H1 (cell line): ENCODE measurements at regions not wholly inside any gene's neighbourhood (a gene's known extent, or its start where the extent isn't known, plus 50 kb on each side); places are given as distances from the start of the nearest gene placed in this dataset.
A peak's percentile ranks its signal among the peaks of the same experiment; 100 is the strongest.

Experiments
- CTCF ChIA-PET: fragments of 300-600 bp; sonication (Branson Sonifier 250); formaldehyde crosslinking; loops from one replicate; lab custom pipeline; 2021; ENCODE audit not compliant: partially characterized antibody; lab: Charles Lee
- POLR2A ChIA-PET: fragments of 300-600 bp; sonication (Branson Sonifier 250); formaldehyde crosslinking; loops from one replicate; lab custom pipeline; 2021; ENCODE audit warnings: inconsistent platforms; ENCODE audit not compliant: partially characterized antibody; lab: Charles Lee
- DNase-seq, 2 experiments: peaks; one replicate each; pipeline versions ENCODE4 v3.0.0 to v3.0.0-alpha.2; 2010 to 2022; ENCODE audit warnings: low spot score in 2 of 2, low read depth in 1 of 2, mixed read lengths in 1 of 2
- FAIRE-seq: peaks from 2 replicates; lab custom pipeline; 2011; peaks lifted over from hg19 to GRCh38; lab: Jason Lieb, UNC
- H2AFZ ChIP-seq: 2 replicates; pipeline ENCODE4 v1.8.1; 2012; ENCODE audit warnings: low read length, inconsistent platforms
- H2AK5ac ChIP-seq: 2 replicates; pipeline ENCODE4 v1.6.1; 2013; ENCODE audit warnings: low read depth, low read length
- H2BK120ac ChIP-seq: replicated peaks from 2 replicates; pipeline ENCODE3; 2013; ENCODE audit warnings: low read depth, low read length, inconsistent platforms
- H2BK12ac ChIP-seq: 2 replicates; pipeline ENCODE4 v1.6.1; 2013; ENCODE audit warnings: low read depth, low read length
- H2BK15ac ChIP-seq: 2 replicates; pipeline ENCODE4 v1.6.1; 2013; ENCODE audit warnings: low read length
- H2BK20ac ChIP-seq: 2 replicates; pipeline ENCODE4 v1.6.1; 2013; ENCODE audit warnings: low read length
- H2BK5ac ChIP-seq: 2 replicates; pipeline ENCODE4 v1.6.1; 2013; ENCODE audit warnings: low read depth, low read length
- H3K14ac ChIP-seq: 2 replicates; pipeline ENCODE4 v1.6.1; 2013; ENCODE audit warnings: inconsistent platforms; ENCODE audit not compliant: insufficient read length
- H3K18ac ChIP-seq: 2 replicates; pipeline ENCODE4 v1.6.1; 2013; ENCODE audit warnings: low read length; ENCODE audit errors: extremely low read depth
- H3K23ac ChIP-seq: 2 replicates; pipeline ENCODE4 v1.6.1; 2013; ENCODE audit warnings: inconsistent platforms; ENCODE audit not compliant: insufficient read length
- H3K23me2 ChIP-seq: 2 replicates; pipeline ENCODE4 v1.6.1; 2013; ENCODE audit warnings: low read depth, low read length
- H3K27ac ChIP-seq: 2 replicates; pipeline ENCODE4 v1.6.1; 2011; ENCODE audit warnings: low read depth, low read length, inconsistent platforms
- H3K27me3 ChIP-seq, 4 experiments: replicated peaks in 1 of 4; 1 replicate in 1 of 4; 2 replicates in 3 of 4; pipeline versions ENCODE4 v1.6.1 to v1.8.1; 2011 to 2013; ENCODE audit warnings: low read length in 3 of 4, mild to moderate bottlenecking in 3 of 4, inconsistent platforms in 2 of 4, mixed read lengths in 2 of 4, moderate library complexity in 1 of 4; ENCODE audit not compliant: control insufficient read depth in 3 of 4, insufficient read depth in 3 of 4; ENCODE audit errors: extremely low read depth in 1 of 4
- H3K36me3 ChIP-seq, 4 experiments: 2 replicates each; pipeline versions ENCODE4 v1.6.1 to v1.8.1; 2011 to 2013; ENCODE audit warnings: mild to moderate bottlenecking in 4 of 4, low read length in 3 of 4, moderate library complexity in 2 of 4, control low read depth in 1 of 4, inconsistent platforms in 1 of 4; ENCODE audit not compliant: insufficient read depth in 4 of 4, control insufficient read depth in 2 of 4
- H3K4ac ChIP-seq: replicated peaks from 2 replicates; pipeline ENCODE3; 2013; ENCODE audit warnings: low read length, low read depth, mixed read lengths, inconsistent platforms; ENCODE audit not compliant: insufficient read length
- H3K4me1 ChIP-seq, 4 experiments: replicated peaks in 1 of 4; 1 replicate in 1 of 4; 2 replicates in 3 of 4; pipeline versions ENCODE4 v1.6.1 to v1.8.1; 2011 to 2013; ENCODE audit warnings: low read length in 3 of 4, inconsistent platforms in 2 of 4, mixed read lengths in 1 of 4; ENCODE audit not compliant: insufficient read depth in 4 of 4, control insufficient read depth in 3 of 4
- H3K4me2 ChIP-seq, 2 experiments: 2 replicates each; pipeline versions ENCODE4 v1.6.1 to v1.8.1; 2011 to 2013; ENCODE audit warnings: low read depth in 2 of 2, low read length in 2 of 2, control low read depth in 1 of 2, inconsistent platforms in 1 of 2, mild to moderate bottlenecking in 1 of 2; ENCODE audit not compliant: insufficient read depth in 1 of 2
- H3K4me3 ChIP-seq, 4 experiments: fragments of 200-600, 300-600 bp in 1 of 4; sonication (generic), shearing (Covaris generic), sonication (Bioruptor Twin) in 1 of 4; 2 replicates each; pipeline versions ENCODE4 v1.5.1 to v1.8.1; 2011 to 2016; ENCODE audit warnings: low read length in 4 of 4, low read depth in 3 of 4, control low read depth in 2 of 4, inconsistent platforms in 2 of 4, mild to moderate bottlenecking in 2 of 4, mixed read lengths in 1 of 4, moderate library complexity in 1 of 4; ENCODE audit not compliant: insufficient read depth in 2 of 4; ENCODE audit errors: extremely low read depth in 1 of 4
- H3K56ac ChIP-seq: replicated peaks from 2 replicates; pipeline ENCODE3; 2013; ENCODE audit warnings: low read depth, mild to moderate bottlenecking, mixed read lengths, low read length, inconsistent platforms; ENCODE audit not compliant: insufficient read length
- H3K79me1 ChIP-seq: 2 replicates; pipeline ENCODE4 v1.6.1; 2013; ENCODE audit warnings: low read depth, low read length, control low read depth
- H3K79me2 ChIP-seq, 2 experiments: 2 replicates each; pipeline versions ENCODE4 v1.6.1 to v1.8.1; 2012 to 2013; ENCODE audit warnings: low read length in 2 of 2, mild to moderate bottlenecking in 2 of 2, inconsistent platforms in 1 of 2; ENCODE audit not compliant: insufficient read depth in 2 of 2, control insufficient read depth in 1 of 2
- H3K9ac ChIP-seq, 4 experiments: replicated peaks in 1 of 4; 1 replicate in 1 of 4; 2 replicates in 3 of 4; pipeline versions ENCODE4 v1.6.1 to v1.8.1; 2011 to 2013; ENCODE audit warnings: low read depth in 3 of 4, low read length in 3 of 4, control low read depth in 2 of 4, mild to moderate bottlenecking in 2 of 4, moderate library complexity in 2 of 4, inconsistent platforms in 1 of 4; ENCODE audit errors: extremely low read depth in 1 of 4
- H3K9me3 ChIP-seq, 2 experiments: 2 replicates each; pipeline versions ENCODE4 v1.6.1 to v1.8.1; 2012 to 2013; ENCODE audit warnings: mild to moderate bottlenecking in 2 of 2, moderate library complexity in 2 of 2, control low read depth in 1 of 2, inconsistent platforms in 1 of 2, low read depth in 1 of 2, low read length in 1 of 2, mixed read lengths in 1 of 2; ENCODE audit not compliant: insufficient read depth in 2 of 2
- H4K20me1 ChIP-seq, 2 experiments: replicated peaks in 1 of 2; 2 replicates each; pipeline versions ENCODE3 to v1.8.1; 2011 to 2013; ENCODE audit warnings: inconsistent platforms in 2 of 2, low read length in 2 of 2, mild to moderate bottlenecking in 1 of 2; ENCODE audit not compliant: insufficient read depth in 2 of 2, control insufficient read depth in 1 of 2
- H4K5ac ChIP-seq: 2 replicates; pipeline ENCODE4 v1.6.1; 2013; ENCODE audit warnings: low read length, low read depth, mixed read lengths, inconsistent platforms; ENCODE audit not compliant: insufficient read length
- H4K8ac ChIP-seq: 2 replicates; pipeline ENCODE4 v1.8.0; 2013; ENCODE audit warnings: mild to moderate bottlenecking, moderate library complexity, low read length, inconsistent platforms; ENCODE audit not compliant: insufficient read depth; ENCODE audit errors: extremely low read depth
- H4K91ac ChIP-seq: replicated peaks from 2 replicates; pipeline ENCODE3; 2013; ENCODE audit warnings: low read length, mixed read lengths, inconsistent platforms; ENCODE audit not compliant: insufficient read length
- CTCF ChIP-seq, 3 experiments: IDR thresholded peaks; 1 replicate in 2 of 3; 2 replicates in 1 of 3; pipeline versions ENCODE4 v1.5.1 to v1.6.1; 2011; ENCODE audit warnings: low read length in 3 of 3, mild to moderate bottlenecking in 3 of 3, inconsistent platforms in 2 of 3, low read depth in 1 of 3, moderate library complexity in 1 of 3; ENCODE audit not compliant: insufficient read depth in 1 of 3; ENCODE audit errors: control extremely low read depth in 1 of 3
- RAD21 ChIP-seq, 2 experiments: IDR thresholded peaks in 1 of 2; conservative IDR thresholded peaks in 1 of 2; 2 replicates each; pipeline ENCODE4 v1.6.1; 2011; ENCODE audit warnings: low read depth in 2 of 2, low read length in 2 of 2, improper control_type of control experiment in 1 of 2, inconsistent platforms in 1 of 2, mild to moderate bottlenecking in 1 of 2, moderate library complexity in 1 of 2
- SRF ChIP-seq: IDR thresholded peaks from 2 replicates; pipeline ENCODE4 v1.6.1; 2011; ENCODE audit warnings: mild to moderate bottlenecking, low read depth, low read length, moderate library complexity
- YY1 ChIP-seq: IDR thresholded peaks from 2 replicates; pipeline ENCODE4 v1.6.1; 2011; ENCODE audit warnings: low read depth, mild to moderate bottlenecking, low read length
- WGBS, 2 experiments: shearing (Covaris generic) in 1 of 2; methylation state at CpG; one replicate each; pipeline versions ENCODE4 v1.1.6 to v1.1.7; 2013 to 2015; ENCODE audit warnings: low lambda C conversion rate in 2 of 2, mixed read lengths in 2 of 2, inconsistent platforms in 1 of 2, low coverage in 1 of 2, missing lambda C conversion rate in 1 of 2; ENCODE audit not compliant: insufficient replicate concordance in 2 of 2, insufficient coverage in 1 of 2, insufficient read length in 1 of 2; ENCODE audit errors: extremely low coverage in 1 of 2, missing lambda C conversion rate in 1 of 2; 5-methylcytosine and 5-hydroxymethylcytosine counted together

DNA sequence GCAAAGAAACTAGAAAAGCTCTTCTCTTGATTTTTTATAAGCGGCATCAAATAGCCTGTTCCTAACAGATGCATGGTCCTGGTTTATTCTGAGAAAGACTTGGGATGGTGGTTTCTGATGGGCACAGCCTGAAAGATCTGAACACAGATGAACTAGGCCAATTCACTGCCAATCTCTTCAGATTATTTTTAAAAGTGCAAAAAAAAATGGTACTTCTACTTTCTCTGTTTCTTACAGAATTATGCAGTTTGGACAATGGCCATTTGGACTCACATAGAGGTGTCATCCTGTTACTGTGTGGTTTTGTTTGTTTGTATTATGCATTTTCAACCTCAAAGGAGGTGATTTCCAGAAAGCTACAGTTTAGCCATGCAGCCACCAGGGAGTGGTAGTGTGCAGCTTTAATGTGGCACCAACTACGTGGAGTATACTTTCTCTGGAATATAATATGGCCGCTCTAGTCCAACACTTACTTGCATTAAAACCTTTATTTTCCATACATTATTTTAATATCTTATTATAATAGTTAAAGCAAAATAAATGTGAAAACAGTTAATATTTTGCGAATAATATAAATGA, 469.8 kb upstream of the KIRREL3 start:
- Histone ChIP-seq H3K27ac (no peak overlapping the region), H3K14ac (no peak overlapping the region), H4K91ac (no peak overlapping the region), H3K79me2 (no peaks in the 10 kb centered on the region), H3K9me3 (no peaks in the 10 kb centered on the region), H3K56ac (no peak overlapping the region), H3K79me1 (no peaks in the 10 kb centered on the region), H2BK120ac (no peak overlapping the region), H2AK5ac (no peak overlapping the region), H3K27me3 (no peaks in the 10 kb centered on the region), H3K4me2 (no peak overlapping the region), H4K5ac (no peak overlapping the region), H3K4me1 (no peaks in the 10 kb centered on the region), H2BK15ac (no peak overlapping the region), H2BK12ac (no peak overlapping the region), H3K4me3 (no peak overlapping the region), H3K18ac (no peak overlapping the region), H4K8ac (no peak overlapping the region), H3K23me2 (no peaks in the 10 kb centered on the region), H2BK5ac (no peak overlapping the region), H3K9ac (no peak overlapping the region), H3K36me3 (no peaks in the 10 kb centered on the region), H2BK20ac (no peak overlapping the region), H4K20me1 (no peaks in the 10 kb centered on the region), H2AFZ (no peak overlapping the region), H3K4ac (no peak overlapping the region), H3K23ac (no peak overlapping the region)
- WGBS, 2 experiments: 92% methylated on average over 4 of the region's 4 CpGs; no CpG with 5 or more reads in 1 of the 2 experiments
- DNase-seq: peak in 1 of 2 experiments; percentile 49
- TF ChIP-seq RAD21 (IDR thresholded peaks at IDR 0.05 in 1 of 2, conservative IDR thresholded peaks at IDR 0.05 in 1 of 2; ENCODE audit: low read depth in 2 of 2, low read length in 2 of 2): peak; percentile 78 to 79
- peak in 2 of 3 experiments; percentile 60 to 67; a peak in 3 of 4 replicates for TF ChIP-seq CTCF (IDR thresholded peaks at IDR 0.05; ENCODE audit: control extremely low read depth in 1 of 3, insufficient read depth in 1 of 3, low read depth in 1 of 3, low read length in 3 of 3)
- TF ChIP-seq SRF: no peak
- peak; percentile 59; the same call in 1 of the 2 replicates for TF ChIP-seq YY1
- CTCF ChIA-PET: interaction anchor here (0.6 to 3.5 kb wide), 31 partner anchors 9 to 1279 kb away, joined by 3 to 18 read pairs (median 4); no protein-coding TSS in a partner anchor
- POLR2A ChIA-PET: no interaction called here
- FAIRE-seq: peak; percentile 50
